GM12891 (cell line): ENCODE measurements at regions not wholly inside any gene's neighbourhood (a gene's known extent, or its start where the extent isn't known, plus 50 kb on each side); places are given as distances from the start of the nearest gene placed in this dataset.

ENCODE experiments used
- DNase-seq: peaks from one replicate; pipeline ENCODE4 v3.0.0; 2011; ENCODE audit warnings: low spot score; ENCODE audit not compliant: insufficient read length
- FAIRE-seq: peaks from 2 replicates; lab custom pipeline; 2011; peaks lifted over from hg19 to GRCh38; lab: Jason Lieb, UNC
- PAX5 ChIP-seq: IDR thresholded peaks from 2 replicates; pipeline ENCODE4 v1.6.1; 2011; ENCODE audit warnings: low read length, moderate library complexity, mild to moderate bottlenecking; ENCODE audit not compliant: insufficient read depth, severe bottlenecking
- POLR2A ChIP-seq: IDR thresholded peaks from 2 replicates; pipeline ENCODE4 v1.6.1; 2011; ENCODE audit warnings: low read depth, low read length, control low read depth
- POLR2AphosphoS5 ChIP-seq: IDR thresholded peaks from 2 replicates; pipeline ENCODE4 v1.6.1; 2011; ENCODE audit warnings: low read depth, low read length, control low read depth
- POU2F2 ChIP-seq: IDR thresholded peaks from 2 replicates; pipeline ENCODE4 v1.6.1; 2011; ENCODE audit warnings: low read depth, mild to moderate bottlenecking, control low read depth, low read length, moderate library complexity
- SPI1 ChIP-seq: IDR thresholded peaks from 2 replicates; pipeline ENCODE4 v1.6.1; 2011; ENCODE audit warnings: low read depth, low read length, control low read depth
- TAF1 ChIP-seq: IDR thresholded peaks from 2 replicates; pipeline ENCODE4 v1.6.1; 2011; ENCODE audit warnings: low read depth, low read length, control low read depth

GRCh38 chr3:190790185-190790584, 72.3 kb downstream of the GMNC start:
- no peak for FAIRE-seq

DNA sequence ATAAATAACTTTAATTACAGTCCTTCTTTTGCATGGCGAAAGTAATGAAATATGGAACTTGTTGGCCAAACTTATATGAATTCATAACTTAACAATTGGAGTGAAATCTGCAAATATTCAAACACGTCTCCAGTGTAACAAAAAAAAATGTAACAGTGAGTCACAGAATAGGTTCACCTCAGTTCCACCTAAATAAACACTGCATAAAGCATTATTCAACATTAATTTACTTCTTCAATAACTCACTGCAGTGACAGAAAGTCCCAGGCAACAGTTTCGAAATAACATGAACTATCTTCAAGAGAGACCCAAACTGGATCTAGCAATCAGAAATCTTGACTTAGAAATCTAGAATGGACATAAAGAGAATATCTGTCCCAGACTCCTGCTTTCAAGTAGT, 75.6 kb downstream of the GMNC start:
- FAIRE-seq, result no peak
- no peak for TF ChIP-seq POU2F2
- TF ChIP-seq SPI1, result no peak
- TF ChIP-seq POLR2A, result no peak
- TF ChIP-seq PAX5, result no peak
- DNase-seq, result no peak

More at GRCh38 chr3:190790185-190790584, 72.3 kb downstream of the GMNC start:
- no peak for TF ChIP-seq POLR2AphosphoS5
- no peak for TF ChIP-seq PAX5
- TF ChIP-seq SPI1, result no peak
- no peak for TF ChIP-seq POLR2A
- TF ChIP-seq TAF1, result no peak
- no peak for TF ChIP-seq POU2F2
- DNase-seq, result no peak

- no peak for TF ChIP-seq SPI1
- no peak for TF ChIP-seq POU2F2
- DNase-seq (no peak), FAIRE-seq (no peak)
Observed at GRCh38 chr3:190785047-190785446, 77.4 kb downstream of the GMNC start.

DNA sequence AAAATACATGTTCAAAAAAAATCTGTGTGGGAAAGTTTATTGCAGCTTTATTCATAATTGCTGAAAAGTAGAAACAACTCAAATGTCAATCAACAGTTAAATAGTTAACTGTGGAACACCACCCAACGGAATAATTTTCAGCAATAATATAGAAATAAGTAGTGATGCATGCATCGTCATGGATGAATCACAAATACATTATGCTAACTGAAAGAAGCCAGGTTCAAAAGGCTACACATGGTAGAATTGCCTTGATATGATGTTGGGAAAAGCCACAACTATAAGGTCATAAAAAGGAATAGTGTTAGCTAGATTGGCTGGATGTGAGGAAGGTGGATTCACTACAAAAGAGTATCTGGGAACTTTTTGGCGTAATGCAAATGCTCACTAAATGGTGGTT, 82.0 kb downstream of the GMNC start:
- no peak for FAIRE-seq
- DNase-seq, result no peak
- no peak for TF ChIP-seq POU2F2
- TF ChIP-seq PAX5, result no peak
- TF ChIP-seq SPI1, result no peak
- TF ChIP-seq TAF1, result no peak
- TF ChIP-seq POLR2A, result no peak
- TF ChIP-seq POLR2AphosphoS5, result no peak

GRCh38 chr3:190774633-190775032, 87.9 kb downstream of the GMNC start:
- no peak for FAIRE-seq
- DNase-seq, result no peak
- no peak for TF ChIP-seq POLR2A
- no peak for TF ChIP-seq SPI1
- TF ChIP-seq POU2F2, result no peak
- no peak for TF ChIP-seq POLR2AphosphoS5
- no peak for TF ChIP-seq TAF1
- no peak for TF ChIP-seq PAX5

GRCh38 chr3:190773948-190774347, 88.5 kb downstream of the GMNC start:
- DNase-seq (no peak), FAIRE-seq (no peak)
- TF ChIP-seq POLR2A (no peak), PAX5 (no peak), TAF1 (no peak), POU2F2 (no peak), SPI1 (no peak), POLR2AphosphoS5 (no peak)

DNA sequence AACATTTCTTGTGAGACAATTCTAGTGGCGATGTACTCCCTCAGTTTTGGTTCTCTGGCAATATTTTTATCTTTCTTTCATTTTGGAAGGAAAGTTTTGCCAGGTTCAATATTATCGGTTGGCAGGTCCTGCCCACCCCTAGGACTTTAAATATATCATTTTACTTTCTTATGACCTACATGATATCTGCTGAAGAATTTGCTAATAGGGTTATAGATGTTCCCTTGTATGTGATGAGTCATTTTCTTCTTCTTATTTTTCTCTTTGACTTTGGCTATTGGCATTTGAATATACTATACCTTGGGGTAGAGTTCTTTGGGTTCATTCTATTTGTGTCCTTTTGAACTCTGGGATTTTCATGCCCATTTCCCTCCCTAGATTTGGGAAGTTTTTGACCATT, 89.7 kb downstream of the GMNC start:
- no peak for TF ChIP-seq POLR2AphosphoS5
- TF ChIP-seq POU2F2, result no peak
- TF ChIP-seq PAX5, result no peak
- no peak for TF ChIP-seq TAF1
- no peak for TF ChIP-seq POLR2A
- no peak for TF ChIP-seq SPI1
- FAIRE-seq, result no peak
- DNase-seq, result no peak

DNA sequence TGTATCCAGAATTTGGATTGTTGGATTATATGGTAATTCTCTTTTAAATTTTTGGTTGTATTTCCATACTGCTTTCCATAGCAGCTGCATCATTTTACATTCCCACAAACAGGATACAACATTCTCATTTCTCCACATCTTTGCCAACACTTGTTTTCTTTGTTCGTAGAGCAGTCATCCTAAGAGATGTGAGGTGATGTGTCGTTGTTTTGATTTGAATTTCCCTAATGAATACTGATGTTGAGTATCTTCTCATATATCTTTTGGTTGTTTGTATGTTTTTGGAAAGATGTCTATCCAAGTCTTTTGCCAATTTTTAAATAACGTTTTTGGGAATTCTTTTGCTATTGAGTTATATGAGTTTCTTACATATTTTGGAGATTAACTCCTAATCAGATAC, 93.6 kb downstream of the GMNC start:
- DNase-seq (no peak), FAIRE-seq (no peak)
- TF ChIP-seq TAF1 (no peak), PAX5 (no peak), SPI1 (no peak), POU2F2 (no peak), POLR2A (no peak), POLR2AphosphoS5 (no peak)

- FAIRE-seq (no peak), DNase-seq (no peak)
- TF ChIP-seq TAF1 (no peak), SPI1 (no peak), POLR2A (no peak), POU2F2 (no peak), POLR2AphosphoS5 (no peak), PAX5 (no peak)
Observed at GRCh38 chr3:190767851-190768250, 94.6 kb downstream of the GMNC start.

GRCh38 chr3:190764231-190765134, 98.0 kb downstream of the GMNC start:
- no peak for DNase-seq
- FAIRE-seq, result no peak
- no peak for TF ChIP-seq TAF1
- no peak for TF ChIP-seq POLR2A
- TF ChIP-seq POU2F2, result no peak
- no peak for TF ChIP-seq SPI1
- TF ChIP-seq PAX5, result no peak
- TF ChIP-seq POLR2AphosphoS5, result no peak
